ENCODE measurements at regions not wholly inside any gene's neighbourhood (a gene's known extent, or its start where the extent isn't known, plus 50 kb on each side); places are given as distances from the start of the nearest gene placed in this dataset.

DNA sequence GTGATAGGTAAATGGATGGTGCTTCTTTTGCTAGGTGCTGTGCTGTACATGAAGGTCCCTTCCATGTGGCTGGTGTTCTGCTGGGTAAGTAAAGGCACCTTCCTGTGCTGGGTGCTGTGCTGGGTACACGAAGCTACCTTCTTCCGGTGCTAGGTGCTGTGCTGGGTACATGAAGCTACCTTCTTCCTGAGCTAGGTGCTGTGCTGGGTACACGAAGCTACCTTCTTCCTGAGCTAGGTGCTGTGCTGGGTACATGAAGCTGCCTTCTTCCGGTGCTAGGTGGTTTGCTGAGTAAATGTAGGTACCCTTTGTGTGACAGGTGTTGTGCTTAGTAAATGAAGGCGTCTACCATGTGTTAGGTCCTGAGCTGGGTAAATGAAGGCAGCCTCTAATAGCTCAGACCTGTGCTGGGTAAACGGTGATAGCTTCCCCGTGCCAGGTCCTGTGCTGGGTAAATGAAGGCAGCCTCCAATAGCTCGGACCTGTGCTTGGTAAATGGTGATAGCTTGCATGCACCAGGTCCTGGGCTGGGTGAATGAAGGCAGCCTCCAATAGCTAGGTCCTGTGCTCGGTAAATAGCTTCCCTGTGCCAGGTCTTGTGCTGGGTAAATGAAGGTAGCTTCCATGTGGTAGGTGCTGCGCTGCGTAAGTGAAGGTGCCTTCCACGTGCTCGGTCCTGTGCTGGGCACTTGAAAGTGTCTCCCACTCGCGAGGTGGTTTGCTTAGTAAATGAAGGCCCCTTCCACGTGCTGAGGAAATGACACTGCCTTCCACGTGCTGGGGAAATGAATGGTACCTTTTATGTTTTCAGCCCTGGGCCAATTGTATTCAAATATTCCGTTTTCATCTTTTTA, 115.5 kb downstream of the ERMARD start:
- Histone ChIP-seq H3K4me3 (ENCODE audit: insufficient read depth, low read length, poor library complexity, severe bottlenecking) (no peak overlapping the region), H3K9ac (ENCODE audit: low read length) (no peak overlapping the region), H2AFZ (ENCODE audit: low read depth, low read length, severe bottlenecking) (no peak overlapping the region), H3K79me2 (ENCODE audit: insufficient read depth, low read length) (no peaks in the 10 kb centered on the region), H3K36me3 (ENCODE audit: low read length) (no peaks in the 10 kb centered on the region), H3F3A (ENCODE audit: insufficient read depth) (no peaks in the 10 kb centered on the region), H3K27me3 (ENCODE audit: low read length) (no peaks in the 10 kb centered on the region), H3K4me2 (ENCODE audit: low read depth, low read length, poor library complexity, severe bottlenecking) (no peak overlapping the region), H3K27ac (ENCODE audit: low read depth, low read length) (no peak overlapping the region), H3K9me2 (replicated peaks; ENCODE audit: insufficient read depth, low read length) (no peaks in the 10 kb centered on the region), H3K9me3 (ENCODE audit: insufficient read depth, low read length) (peaks cover 7% of the 10 kb centered on the region; the same call in 1 of the 2 replicates), H4K20me1 (ENCODE audit: low read depth, low read length) (no peaks in the 10 kb centered on the region)
- no peak for TF ChIP-seq CTCF (IDR thresholded peaks at IDR 0.05; ENCODE audit: insufficient read depth, low read length, poor library complexity, severe bottlenecking)
- TF ChIP-seq EZH2phosphoT487 (conservative IDR thresholded peaks at IDR 0.05; ENCODE audit: low read length) = no peak

GRCh38 chr6:169866140-169866534, 114.7 kb downstream of the ERMARD start:
- TF ChIP-seq EZH2phosphoT487 (conservative IDR thresholded peaks at IDR 0.05; ENCODE audit: low read length) = no peak
- no peak for TF ChIP-seq CTCF (IDR thresholded peaks at IDR 0.05; ENCODE audit: insufficient read depth, low read length, poor library complexity, severe bottlenecking)
- Histone ChIP-seq H3K79me2 (ENCODE audit: insufficient read depth, low read length) (no peaks in the 10 kb centered on the region), H3K9me3 (ENCODE audit: insufficient read depth, low read length) (peaks cover 7% of the 10 kb centered on the region; the same call in 1 of the 2 replicates), H3K27ac (ENCODE audit: low read depth, low read length) (no peak overlapping the region), H3K4me2 (ENCODE audit: low read depth, low read length, poor library complexity, severe bottlenecking) (no peak overlapping the region), H3K9me2 (replicated peaks; ENCODE audit: insufficient read depth, low read length) (no peaks in the 10 kb centered on the region), H2AFZ (ENCODE audit: low read depth, low read length, severe bottlenecking) (no peak overlapping the region), H3K36me3 (ENCODE audit: low read length) (no peaks in the 10 kb centered on the region), H3F3A (ENCODE audit: insufficient read depth) (no peaks in the 10 kb centered on the region), H3K27me3 (ENCODE audit: low read length) (no peaks in the 10 kb centered on the region), H4K20me1 (ENCODE audit: low read depth, low read length) (no peaks in the 10 kb centered on the region), H3K4me3 (ENCODE audit: insufficient read depth, low read length, poor library complexity, severe bottlenecking) (no peak overlapping the region), H3K9ac (ENCODE audit: low read length) (no peak overlapping the region)

DNA sequence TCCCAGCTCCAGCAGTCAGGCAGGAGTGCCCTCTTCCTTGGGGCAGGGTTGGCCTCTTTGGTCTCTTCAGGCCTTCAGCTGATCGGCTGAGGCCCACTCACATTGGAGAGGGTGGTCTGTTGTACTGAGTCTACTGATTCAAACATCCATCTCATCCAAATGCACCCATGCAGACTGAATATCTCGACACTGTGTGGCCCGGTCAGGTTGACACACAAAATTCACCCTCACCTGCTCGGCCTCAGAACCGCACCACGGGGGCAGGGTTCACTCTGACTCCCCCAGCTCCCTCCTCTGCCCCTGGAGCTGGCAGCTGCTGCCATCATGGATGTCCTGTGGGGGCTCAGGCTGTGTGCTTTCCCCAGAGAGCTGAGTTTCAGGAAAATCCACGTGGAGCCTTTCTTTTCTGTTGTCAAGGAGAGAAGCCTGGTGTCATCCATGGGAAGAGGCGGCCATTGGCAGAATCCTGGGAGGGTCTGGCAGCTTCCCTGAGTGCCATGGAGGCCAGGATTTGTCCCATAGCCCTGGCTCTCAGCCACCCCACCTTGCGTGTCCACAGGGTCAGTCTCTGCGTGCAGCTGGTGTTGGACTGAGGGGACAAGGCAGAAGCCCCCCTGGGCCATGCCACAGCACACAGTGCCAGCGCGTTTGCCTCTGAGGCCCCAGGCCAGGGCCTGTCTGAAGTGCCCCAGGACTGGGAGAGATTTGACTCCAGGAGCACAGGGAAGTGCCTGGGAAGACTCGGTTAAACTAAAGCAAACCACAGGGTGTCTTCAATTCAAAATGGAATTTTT, 114.1 kb downstream of the ERMARD start:
- Histone ChIP-seq H3K4me3 (ENCODE audit: insufficient read depth, low read length, poor library complexity, severe bottlenecking) (no peak overlapping the region), H3F3A (ENCODE audit: insufficient read depth) (no peaks in the 10 kb centered on the region), H2AFZ (ENCODE audit: low read depth, low read length, severe bottlenecking) (no peak overlapping the region), H3K27me3 (ENCODE audit: low read length) (no peaks in the 10 kb centered on the region), H3K27ac (ENCODE audit: low read depth, low read length) (no peak overlapping the region), H3K36me3 (ENCODE audit: low read length) (no peaks in the 10 kb centered on the region), H3K79me2 (ENCODE audit: insufficient read depth, low read length) (no peaks in the 10 kb centered on the region), H3K4me2 (ENCODE audit: low read depth, low read length, poor library complexity, severe bottlenecking) (no peak overlapping the region), H3K9ac (ENCODE audit: low read length) (no peak overlapping the region), H3K9me3 (ENCODE audit: insufficient read depth, low read length) (peaks cover 4% of the 10 kb centered on the region; the same call in 1 of the 2 replicates), H4K20me1 (ENCODE audit: low read depth, low read length) (no peaks in the 10 kb centered on the region), H3K9me2 (replicated peaks; ENCODE audit: insufficient read depth, low read length) (no peaks in the 10 kb centered on the region)
- TF ChIP-seq EZH2phosphoT487 (conservative IDR thresholded peaks at IDR 0.05; ENCODE audit: low read length) (no peak), CTCF (IDR thresholded peaks at IDR 0.05; ENCODE audit: insufficient read depth, low read length, poor library complexity, severe bottlenecking) (no peak)

All from SU-DHL-6 (cell line).